ENCODE measurements at regions not wholly inside any gene's neighbourhood (a gene's known extent, or its start where the extent isn't known, plus 50 kb on each side); places are given as distances from the start of the nearest gene placed in this dataset.

- H3K4me3 ChIP-seq (ENCODE audit: low read depth in 1 of 2, low read length in 2 of 2): no peak overlapping the region
- H3K9me3 ChIP-seq (ENCODE audit: control insufficient read depth in 2 of 2, insufficient read depth in 1 of 2, low read depth in 1 of 2, low read length in 1 of 2): no peaks in the 10 kb centered on the region
- H3K27me3 ChIP-seq (ENCODE audit: control insufficient read depth in 1 of 2, insufficient read depth in 2 of 2, low read length in 2 of 2): no peaks in the 10 kb centered on the region
- 34 to 35% methylated on average over 5 of the region's 5 CpGs for WGBS, 2 donors
- H3K27ac ChIP-seq (ENCODE audit: low read depth in 2 of 2, low read length in 1 of 2): no peak overlapping the region
- no peaks in the 10 kb centered on the region for H3K4me1 ChIP-seq (ENCODE audit: control insufficient read depth in 2 of 2, insufficient read depth in 2 of 2, low read length in 1 of 2)
- no peaks in the 10 kb centered on the region for H3K36me3 ChIP-seq (ENCODE audit: control insufficient read depth in 2 of 2, insufficient read depth in 2 of 2, low read length in 1 of 2)
Measured at GRCh38 chr4:167550021-167550420, 315.7 kb upstream of the SPOCK3 start.

- H3K4me1 ChIP-seq (ENCODE audit: control insufficient read depth in 2 of 2, insufficient read depth in 2 of 2, low read length in 1 of 2): no peaks in the 10 kb centered on the region
- no peak overlapping the region for H3K27ac ChIP-seq (ENCODE audit: low read depth in 2 of 2, low read length in 1 of 2)
- H3K4me3 ChIP-seq (ENCODE audit: low read depth in 1 of 2, low read length in 2 of 2): no peak overlapping the region
- 74 to 85% methylated on average over 3 of the region's 3 CpGs for WGBS, 2 donors
- no peaks in the 10 kb centered on the region for H3K27me3 ChIP-seq (ENCODE audit: control insufficient read depth in 1 of 2, insufficient read depth in 2 of 2, low read length in 2 of 2)
- H3K36me3 ChIP-seq (ENCODE audit: control insufficient read depth in 2 of 2, insufficient read depth in 2 of 2, low read length in 1 of 2): no peaks in the 10 kb centered on the region
- H3K9me3 ChIP-seq (ENCODE audit: control insufficient read depth in 2 of 2, insufficient read depth in 1 of 2, low read depth in 1 of 2, low read length in 1 of 2): no peaks in the 10 kb centered on the region
Measured at GRCh38 chr4:167555338-167556022, 321.2 kb upstream of the SPOCK3 start.

- no peaks in the 10 kb centered on the region for H3K36me3 ChIP-seq (ENCODE audit: control insufficient read depth in 2 of 2, insufficient read depth in 2 of 2, low read length in 1 of 2)
- 21 to 32% methylated on average over 2 of the region's 2 CpGs for WGBS, 2 donors
- no peak overlapping the region for H3K27ac ChIP-seq (ENCODE audit: low read depth in 2 of 2, low read length in 1 of 2)
- no peak overlapping the region for H3K4me3 ChIP-seq (ENCODE audit: low read depth in 1 of 2, low read length in 2 of 2)
- H3K9me3 ChIP-seq (ENCODE audit: control insufficient read depth in 2 of 2, insufficient read depth in 1 of 2, low read depth in 1 of 2, low read length in 1 of 2): peaks cover 4 to 7% of the 10 kb centered on the region in 2 donors
- no peaks in the 10 kb centered on the region for H3K4me1 ChIP-seq (ENCODE audit: control insufficient read depth in 2 of 2, insufficient read depth in 2 of 2, low read length in 1 of 2)
- H3K27me3 ChIP-seq (ENCODE audit: control insufficient read depth in 1 of 2, insufficient read depth in 2 of 2, low read length in 2 of 2): no peaks in the 10 kb centered on the region
Measured at GRCh38 chr4:167578906-167579305, 344.6 kb upstream of the SPOCK3 start.

- Histone ChIP-seq H3K27ac (ENCODE audit: low read depth in 2 of 2, low read length in 1 of 2) (no peak overlapping the region), H3K4me3 (ENCODE audit: low read depth in 1 of 2, low read length in 2 of 2) (no peak overlapping the region), H3K27me3 (ENCODE audit: control insufficient read depth in 1 of 2, insufficient read depth in 2 of 2, low read length in 2 of 2) (no peaks in the 10 kb centered on the region), H3K9me3 (ENCODE audit: control insufficient read depth in 2 of 2, insufficient read depth in 1 of 2, low read depth in 1 of 2, low read length in 1 of 2) (peaks cover 4 to 7% of the 10 kb centered on the region in 2 donors), H3K36me3 (ENCODE audit: control insufficient read depth in 2 of 2, insufficient read depth in 2 of 2, low read length in 1 of 2) (no peaks in the 10 kb centered on the region), H3K4me1 (ENCODE audit: control insufficient read depth in 2 of 2, insufficient read depth in 2 of 2, low read length in 1 of 2) (no peaks in the 10 kb centered on the region)
- WGBS, 2 donors: 85 to 88% methylated on average over 19 of the region's 19 CpGs
Measured at GRCh38 chr4:167581449-167581965, 347.2 kb upstream of the SPOCK3 start.

GRCh38 chr4:167587361-167587760 lies 353.1 kb upstream of the SPOCK3 start:
- Histone ChIP-seq H3K27me3 (ENCODE audit: control insufficient read depth in 1 of 2, insufficient read depth in 2 of 2, low read length in 2 of 2) (no peaks in the 10 kb centered on the region), H3K9me3 (ENCODE audit: control insufficient read depth in 2 of 2, insufficient read depth in 1 of 2, low read depth in 1 of 2, low read length in 1 of 2) (no peaks in the 10 kb centered on the region), H3K27ac (ENCODE audit: low read depth in 2 of 2, low read length in 1 of 2) (no peak overlapping the region), H3K4me3 (ENCODE audit: low read depth in 1 of 2, low read length in 2 of 2) (no peak overlapping the region), H3K36me3 (ENCODE audit: control insufficient read depth in 2 of 2, insufficient read depth in 2 of 2, low read length in 1 of 2) (no peaks in the 10 kb centered on the region), H3K4me1 (ENCODE audit: control insufficient read depth in 2 of 2, insufficient read depth in 2 of 2, low read length in 1 of 2) (no peaks in the 10 kb centered on the region)
- WGBS, 2 donors: 82 to 84% methylated on average over 5 of the region's 5 CpGs

- Histone ChIP-seq H3K9me3 (ENCODE audit: control insufficient read depth in 2 of 2, insufficient read depth in 1 of 2, low read depth in 1 of 2, low read length in 1 of 2) (no peaks in the 10 kb centered on the region), H3K27me3 (ENCODE audit: control insufficient read depth in 1 of 2, insufficient read depth in 2 of 2, low read length in 2 of 2) (no peaks in the 10 kb centered on the region), H3K36me3 (ENCODE audit: control insufficient read depth in 2 of 2, insufficient read depth in 2 of 2, low read length in 1 of 2) (no peaks in the 10 kb centered on the region), H3K27ac (ENCODE audit: low read depth in 2 of 2, low read length in 1 of 2) (no peak overlapping the region), H3K4me1 (ENCODE audit: control insufficient read depth in 2 of 2, insufficient read depth in 2 of 2, low read length in 1 of 2) (no peaks in the 10 kb centered on the region), H3K4me3 (ENCODE audit: low read depth in 1 of 2, low read length in 2 of 2) (no peak overlapping the region)
- 78 to 79% methylated on average over 3 of the region's 3 CpGs for WGBS, 2 donors
Measured at GRCh38 chr4:167595898-167596297, 361.6 kb upstream of the SPOCK3 start.

GRCh38 chr4:167602157-167602556 lies 367.9 kb upstream of the SPOCK3 start:
- WGBS, 2 donors: 76% methylated on average over 2 of the region's 2 CpGs

GRCh38 chr4:167606551-167606950 lies 372.3 kb upstream of the SPOCK3 start:
- WGBS, 2 donors: 51 to 63% methylated on average over 4 of the region's 4 CpGs
- Histone ChIP-seq H3K4me1 (ENCODE audit: control insufficient read depth in 2 of 2, insufficient read depth in 2 of 2, low read length in 1 of 2) (no peaks in the 10 kb centered on the region), H3K36me3 (ENCODE audit: control insufficient read depth in 2 of 2, insufficient read depth in 2 of 2, low read length in 1 of 2) (no peaks in the 10 kb centered on the region), H3K9me3 (ENCODE audit: control insufficient read depth in 2 of 2, insufficient read depth in 1 of 2, low read depth in 1 of 2, low read length in 1 of 2) (no peaks in the 10 kb centered on the region), H3K27me3 (ENCODE audit: control insufficient read depth in 1 of 2, insufficient read depth in 2 of 2, low read length in 2 of 2) (no peaks in the 10 kb centered on the region), H3K27ac (ENCODE audit: low read depth in 2 of 2, low read length in 1 of 2) (no peak overlapping the region), H3K4me3 (ENCODE audit: low read depth in 1 of 2, low read length in 2 of 2) (no peak overlapping the region)

More at GRCh38 chr4:167602157-167602556, 367.9 kb upstream of the SPOCK3 start:
- H3K27me3 ChIP-seq (ENCODE audit: control insufficient read depth in 1 of 2, insufficient read depth in 2 of 2, low read length in 2 of 2): no peaks in the 10 kb centered on the region
- no peaks in the 10 kb centered on the region for H3K9me3 ChIP-seq (ENCODE audit: control insufficient read depth in 2 of 2, insufficient read depth in 1 of 2, low read depth in 1 of 2, low read length in 1 of 2)
- H3K27ac ChIP-seq (ENCODE audit: low read depth in 2 of 2, low read length in 1 of 2): no peak overlapping the region
- no peak overlapping the region for H3K4me3 ChIP-seq (ENCODE audit: low read depth in 1 of 2, low read length in 2 of 2)
- H3K36me3 ChIP-seq (ENCODE audit: control insufficient read depth in 2 of 2, insufficient read depth in 2 of 2, low read length in 1 of 2): no peaks in the 10 kb centered on the region
- H3K4me1 ChIP-seq (ENCODE audit: control insufficient read depth in 2 of 2, insufficient read depth in 2 of 2, low read length in 1 of 2): no peaks in the 10 kb centered on the region

GRCh38 chr4:167613381-167613780 lies 379.1 kb upstream of the SPOCK3 start:
- no peak overlapping the region for H3K4me3 ChIP-seq (ENCODE audit: low read depth in 1 of 2, low read length in 2 of 2)
- 59 to 60% methylated on average over 3 of the region's 3 CpGs for WGBS, 2 donors

GRCh38 chr4:167614866-167615265 lies 380.6 kb upstream of the SPOCK3 start:
- no peak overlapping the region for H3K27ac ChIP-seq (ENCODE audit: low read depth in 2 of 2, low read length in 1 of 2)
- H3K36me3 ChIP-seq (ENCODE audit: control insufficient read depth in 2 of 2, insufficient read depth in 2 of 2, low read length in 1 of 2): no peaks in the 10 kb centered on the region
- H3K4me1 ChIP-seq (ENCODE audit: control insufficient read depth in 2 of 2, insufficient read depth in 2 of 2, low read length in 1 of 2): no peaks in the 10 kb centered on the region
- H3K27me3 ChIP-seq (ENCODE audit: control insufficient read depth in 1 of 2, insufficient read depth in 2 of 2, low read length in 2 of 2): no peaks in the 10 kb centered on the region
- no peak overlapping the region for H3K4me3 ChIP-seq (ENCODE audit: low read depth in 1 of 2, low read length in 2 of 2)
- no peaks in the 10 kb centered on the region for H3K9me3 ChIP-seq (ENCODE audit: control insufficient read depth in 2 of 2, insufficient read depth in 1 of 2, low read depth in 1 of 2, low read length in 1 of 2)
- WGBS, 2 donors: 39 to 44% methylated on average over 3 of the region's 3 CpGs

More at GRCh38 chr4:167613381-167613780, 379.1 kb upstream of the SPOCK3 start:
- H3K4me1 ChIP-seq (ENCODE audit: control insufficient read depth in 2 of 2, insufficient read depth in 2 of 2, low read length in 1 of 2): no peaks in the 10 kb centered on the region
- H3K36me3 ChIP-seq (ENCODE audit: control insufficient read depth in 2 of 2, insufficient read depth in 2 of 2, low read length in 1 of 2): no peaks in the 10 kb centered on the region
- H3K27me3 ChIP-seq (ENCODE audit: control insufficient read depth in 1 of 2, insufficient read depth in 2 of 2, low read length in 2 of 2): no peaks in the 10 kb centered on the region
- H3K9me3 ChIP-seq (ENCODE audit: control insufficient read depth in 2 of 2, insufficient read depth in 1 of 2, low read depth in 1 of 2, low read length in 1 of 2): no peaks in the 10 kb centered on the region
- no peak overlapping the region for H3K27ac ChIP-seq (ENCODE audit: low read depth in 2 of 2, low read length in 1 of 2)
